ENCODE measurements at regions not wholly inside any gene's neighbourhood (a gene's known extent, or its start where the extent isn't known, plus 50 kb on each side); places are given as distances from the start of the nearest gene placed in this dataset.

DNA sequence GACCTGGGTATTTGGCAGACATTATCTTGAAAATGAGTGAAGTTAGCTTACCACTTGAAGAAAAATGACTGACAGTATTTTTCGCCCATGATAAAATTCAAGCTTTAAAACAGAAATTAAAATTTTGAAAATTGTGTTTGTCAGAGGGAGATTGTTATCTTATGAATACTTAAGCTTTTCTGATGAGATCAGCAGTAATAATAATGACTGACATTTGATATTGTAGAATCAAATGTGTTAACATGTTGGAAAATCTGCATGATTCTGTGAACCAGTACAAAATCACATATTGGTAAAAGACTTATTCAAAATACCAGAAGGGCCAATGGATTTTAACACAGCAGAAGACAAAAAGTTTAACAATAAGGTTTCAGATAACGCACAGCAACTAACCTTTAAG lies 94.0 kb downstream of the MSX2 start:
- H3K18ac ChIP-seq (ENCODE audit: low read depth, low read length), result no peak overlapping the region
- no peak overlapping the region for H3K27ac ChIP-seq (ENCODE audit: insufficient read depth, low read length)
- H3K4me2 ChIP-seq (ENCODE audit: low read depth, low read length), result no peak overlapping the region
- no peak overlapping the region for H3K23ac ChIP-seq (ENCODE audit: low read depth, low read length)
- H3K4me1 ChIP-seq (ENCODE audit: control insufficient read depth, insufficient read depth, low read length), result no peaks in the 10 kb centered on the region
- H4K91ac ChIP-seq (ENCODE audit: insufficient read depth, low read depth, low read length), result no peak overlapping the region
- dilution Hi-C loops (cut with HindIII; ENCODE audit: low sequenced_read_pairs, unreplicated experiment), result no loop called here
- no peaks in the 10 kb centered on the region for H3K9me1 ChIP-seq (ENCODE audit: insufficient read depth, low read length)
- peak; percentile 55 for TF ChIP-seq MAFK (IDR thresholded peaks at IDR 0.05; ENCODE audit: low read depth, low read length)
- TF ChIP-seq FOS (IDR thresholded peaks at IDR 0.05; ENCODE audit: low read depth, low read length), result no peak
- no peak for TF ChIP-seq SMC3 (IDR thresholded peaks at IDR 0.05; ENCODE audit: low read depth, low read length)
- no peak for TF ChIP-seq ELK1 (IDR thresholded peaks at IDR 0.05; ENCODE audit: borderline replicate concordance, low read depth, low read length)
- TF ChIP-seq MAZ (IDR thresholded peaks at IDR 0.05; ENCODE audit: borderline replicate concordance, low read depth, low read length), result no peak
- TF ChIP-seq CEBPB (IDR thresholded peaks at IDR 0.05; ENCODE audit: low read depth, low read length), result no peak
- no peak for TF ChIP-seq USF2 (IDR thresholded peaks at IDR 0.05; ENCODE audit: low read depth, low read length)
- WGBS, 2 experiments (ENCODE audit: extremely low coverage in 2 of 2, insufficient read length in 1 of 2), result no CpG with 5 or more reads among the region's 2 CpGs
- no peak overlapping the region for H4K5ac ChIP-seq (ENCODE audit: low read depth, low read length)
- no peak overlapping the region for H2AK5ac ChIP-seq (ENCODE audit: low read depth, low read length)
- H3K14ac ChIP-seq (replicated peaks; ENCODE audit: low read depth, low read length), result no peak overlapping the region
- H2AK9ac ChIP-seq (replicated peaks; ENCODE audit: low read depth, low read length, poor library complexity), result no peak overlapping the region
- no peak overlapping the region for H3K56ac ChIP-seq (ENCODE audit: extremely low read depth, insufficient read depth, low read length)
- H3K36me3 ChIP-seq (ENCODE audit: control insufficient read depth, insufficient read depth, low read length), result no peaks in the 10 kb centered on the region
- no peak for ATAC-seq (ENCODE audit: low read depth)
- ChIA-PET CTCF (interaction anchor here (0.6 kb wide), 1 partner anchor 1014 kb away, joined by 3 read pairs; no protein-coding TSS in a partner anchor), POLR2A (ENCODE audit: unreplicated experiment) (no interaction called here)
- H3K4me3 ChIP-seq (ENCODE audit: insufficient read depth, low read depth, low read length), result no peak overlapping the region
- H2BK15ac ChIP-seq (ENCODE audit: low read depth, low read length), result no peak overlapping the region
- H3K79me1 ChIP-seq (ENCODE audit: low read depth in 1 of 2, low read length in 2 of 2), result no peaks in the 10 kb centered on the region
- H2AFZ ChIP-seq (replicated peaks; ENCODE audit: low read length, poor library complexity), result no peak overlapping the region
- no peak overlapping the region for H3K9ac ChIP-seq (ENCODE audit: low read depth, low read length)
- H3K9me3 ChIP-seq (ENCODE audit: control insufficient read depth, insufficient read depth, low read length), result peaks cover 2% of the 10 kb centered on the region; the same call in 1 of the 2 replicates
- H2BK20ac ChIP-seq (ENCODE audit: low read depth, low read length), result no peak overlapping the region
- no peaks in the 10 kb centered on the region for H4K20me1 ChIP-seq (ENCODE audit: insufficient read depth, low read length)
- H4K8ac ChIP-seq (ENCODE audit: low read depth in 2 of 2, low read length in 2 of 2), result no peak overlapping the region
- no peak overlapping the region for H2BK120ac ChIP-seq (ENCODE audit: low read depth, low read length)
- H3K27me3 ChIP-seq (ENCODE audit: control insufficient read depth, insufficient read depth, low read length), result no peaks in the 10 kb centered on the region; the same call in 1 of the 2 replicates
- no peak for DNase-seq
- in situ Hi-C loops (cut with MboI; ENCODE audit: low sequenced_read_pairs), result no loop called here
- H2BK5ac ChIP-seq (ENCODE audit: low read depth, low read length, poor library complexity, severe bottlenecking), result no peak overlapping the region
- H3K4ac ChIP-seq (ENCODE audit: low read depth, low read length), result no peak overlapping the region
- BruUV-seq (replicated peaks), result no TSS peak
- intact Hi-C loops (cut with micrococcal nuclease), result no loop called here
